ENCODE measurements at regions not wholly inside any gene's neighbourhood (a gene's known extent, or its start where the extent isn't known, plus 50 kb on each side); places are given as distances from the start of the nearest gene placed in this dataset.

- no peaks in the 10 kb centered on the region for H3K27me3 Mint-ChIP-seq (ENCODE audit: low read depth)
- ATAC-seq (replicated peaks in 1 of 2), result no peak
- H3K4me1 Mint-ChIP-seq (ENCODE audit: low read depth), result no peaks in the 10 kb centered on the region
Measured at GRCh38 chr16:7077636-7078035, 255.0 kb upstream of the RBFOX1 start.

GRCh38 chr16:7074715-7075114 is 257.9 kb upstream of the RBFOX1 start:
- Mint-ChIP-seq H3K36me3 (ENCODE audit: insufficient read depth in 2 of 2) (peaks cover 0 to 4% of the 10 kb centered on the region in 2 donors), H3K9me3 (peaks cover 12 to 15% of the 10 kb centered on the region in 2 donors), H3K4me3 (no peak overlapping the region), H3K27me3 (ENCODE audit: low read depth) (no peaks in the 10 kb centered on the region), H3K4me1 (ENCODE audit: low read depth) (no peaks in the 10 kb centered on the region), H3K27ac (no peak overlapping the region)
- ATAC-seq (replicated peaks in 1 of 2) (no peak), DNase-seq (no peak)

More at GRCh38 chr16:7077636-7078035, 255.0 kb upstream of the RBFOX1 start:
- no peak overlapping the region for H3K27ac Mint-ChIP-seq
- no peak overlapping the region for H3K4me3 Mint-ChIP-seq
- H3K9me3 Mint-ChIP-seq, result peaks cover 10 to 16% of the 10 kb centered on the region in 2 donors
- H3K36me3 Mint-ChIP-seq (ENCODE audit: insufficient read depth in 2 of 2), result peaks cover 0 to 5% of the 10 kb centered on the region in 2 donors
- DNase-seq, result no peak

- no peak for ATAC-seq (replicated peaks in 1 of 2)
- H3K27me3 Mint-ChIP-seq (ENCODE audit: low read depth), result no peaks in the 10 kb centered on the region
- H3K4me1 Mint-ChIP-seq (ENCODE audit: low read depth), result no peaks in the 10 kb centered on the region
- peaks cover 6 to 16% of the 10 kb centered on the region in 2 donors for H3K9me3 Mint-ChIP-seq
- no peak overlapping the region for H3K4me3 Mint-ChIP-seq
- H3K36me3 Mint-ChIP-seq (ENCODE audit: insufficient read depth in 2 of 2), result peaks cover 0 to 5% of the 10 kb centered on the region in 2 donors
- DNase-seq, result no peak
- H3K27ac Mint-ChIP-seq, result no peak overlapping the region
Measured at GRCh38 chr16:7057458-7057857, 275.2 kb upstream of the RBFOX1 start.

- no peak overlapping the region for H3K27ac Mint-ChIP-seq
- DNase-seq (no peak), ATAC-seq (replicated peaks in 1 of 2) (no peak)
- H3K9me3 Mint-ChIP-seq, result peaks cover 7 to 10% of the 10 kb centered on the region in 2 donors
- H3K4me3 Mint-ChIP-seq, result no peak overlapping the region
- no peaks in the 10 kb centered on the region for H3K4me1 Mint-ChIP-seq (ENCODE audit: low read depth)
- no peaks in the 10 kb centered on the region for H3K27me3 Mint-ChIP-seq (ENCODE audit: low read depth)
- H3K36me3 Mint-ChIP-seq (ENCODE audit: insufficient read depth in 2 of 2), result no peaks in the 10 kb centered on the region
Measured at GRCh38 chr16:7055443-7055842, 277.2 kb upstream of the RBFOX1 start.

GRCh38 chr16:7051591-7052349 is 280.9 kb upstream of the RBFOX1 start:
- H3K9me3 Mint-ChIP-seq, result peaks cover 10 to 17% of the 10 kb centered on the region in 2 donors
- H3K4me3 Mint-ChIP-seq, result no peak overlapping the region
- DNase-seq, result no peak
- H3K4me1 Mint-ChIP-seq (ENCODE audit: low read depth), result no peaks in the 10 kb centered on the region
- H3K36me3 Mint-ChIP-seq (ENCODE audit: insufficient read depth in 2 of 2), result peaks cover 0 to 5% of the 10 kb centered on the region in 2 donors
- no peaks in the 10 kb centered on the region for H3K27me3 Mint-ChIP-seq (ENCODE audit: low read depth)
- ATAC-seq (replicated peaks in 1 of 2), result no peak
- no peak overlapping the region for H3K27ac Mint-ChIP-seq

- DNase-seq (no peak), ATAC-seq (replicated peaks in 1 of 2) (no peak)
- Mint-ChIP-seq H3K36me3 (ENCODE audit: insufficient read depth in 2 of 2) (peaks cover 0 to 6% of the 10 kb centered on the region in 2 donors), H3K9me3 (peaks cover 6 to 24% of the 10 kb centered on the region in 2 donors), H3K4me3 (no peak overlapping the region), H3K4me1 (ENCODE audit: low read depth) (no peaks in the 10 kb centered on the region), H3K27me3 (ENCODE audit: low read depth) (no peaks in the 10 kb centered on the region), H3K27ac (no peak overlapping the region)
Measured at GRCh38 chr16:7044331-7044730, 288.3 kb upstream of the RBFOX1 start.

- Mint-ChIP-seq H3K4me1 (ENCODE audit: low read depth) (no peaks in the 10 kb centered on the region), H3K4me3 (no peak overlapping the region), H3K36me3 (ENCODE audit: insufficient read depth in 2 of 2) (no peaks in the 10 kb centered on the region), H3K27ac (no peak overlapping the region), H3K27me3 (ENCODE audit: low read depth) (no peaks in the 10 kb centered on the region), H3K9me3 (peaks cover 3 to 9% of the 10 kb centered on the region in 2 donors)
- DNase-seq (no peak), ATAC-seq (replicated peaks in 1 of 2) (no peak)
Measured at GRCh38 chr16:7038475-7038874, 294.2 kb upstream of the RBFOX1 start.

GRCh38 chr16:7037495-7037894 is 295.1 kb upstream of the RBFOX1 start:
- Mint-ChIP-seq H3K27ac (no peak overlapping the region), H3K36me3 (ENCODE audit: insufficient read depth in 2 of 2) (no peaks in the 10 kb centered on the region), H3K4me1 (ENCODE audit: low read depth) (no peaks in the 10 kb centered on the region), H3K4me3 (no peak overlapping the region), H3K27me3 (ENCODE audit: low read depth) (no peaks in the 10 kb centered on the region), H3K9me3 (peaks cover 4 to 5% of the 10 kb centered on the region in 2 donors)
- ATAC-seq (replicated peaks in 1 of 2), result no peak
- no peak for DNase-seq

GRCh38 chr16:7031031-7031430 is 301.6 kb upstream of the RBFOX1 start:
- ATAC-seq (replicated peaks in 1 of 2) (no peak), DNase-seq (no peak)
- H3K9me3 Mint-ChIP-seq, result peaks cover 10 to 16% of the 10 kb centered on the region in 2 donors
- no peaks in the 10 kb centered on the region for H3K4me1 Mint-ChIP-seq (ENCODE audit: low read depth)
- H3K27ac Mint-ChIP-seq, result no peak overlapping the region
- no peaks in the 10 kb centered on the region for H3K27me3 Mint-ChIP-seq (ENCODE audit: low read depth)
- no peak overlapping the region for H3K4me3 Mint-ChIP-seq
- H3K36me3 Mint-ChIP-seq (ENCODE audit: insufficient read depth in 2 of 2), result peaks cover 4 to 9% of the 10 kb centered on the region in 2 donors

GRCh38 chr16:7027401-7027800 is 305.2 kb upstream of the RBFOX1 start:
- no peaks in the 10 kb centered on the region for H3K27me3 Mint-ChIP-seq (ENCODE audit: low read depth)
- ATAC-seq (replicated peaks in 1 of 2) (no peak), DNase-seq (no peak)
- H3K9me3 Mint-ChIP-seq, result peaks cover 10 to 14% of the 10 kb centered on the region in 2 donors
- no peak overlapping the region for H3K4me3 Mint-ChIP-seq
- no peaks in the 10 kb centered on the region for H3K4me1 Mint-ChIP-seq (ENCODE audit: low read depth)
- H3K27ac Mint-ChIP-seq, result no peak overlapping the region
- peaks cover 6 to 12% of the 10 kb centered on the region in 2 donors for H3K36me3 Mint-ChIP-seq (ENCODE audit: insufficient read depth in 2 of 2)

GRCh38 chr16:7026639-7027038 is 306.0 kb upstream of the RBFOX1 start:
- ATAC-seq (replicated peaks in 1 of 2) (no peak), DNase-seq (no peak)
- no peak overlapping the region for H3K27ac Mint-ChIP-seq
- H3K9me3 Mint-ChIP-seq, result peaks cover 10 to 11% of the 10 kb centered on the region in 2 donors
- no peak overlapping the region for H3K4me3 Mint-ChIP-seq
- no peaks in the 10 kb centered on the region for H3K27me3 Mint-ChIP-seq (ENCODE audit: low read depth)
- peaks cover 6 to 12% of the 10 kb centered on the region in 2 donors for H3K36me3 Mint-ChIP-seq (ENCODE audit: insufficient read depth in 2 of 2)
- H3K4me1 Mint-ChIP-seq (ENCODE audit: low read depth), result no peaks in the 10 kb centered on the region

GRCh38 chr16:7025616-7026190 is 306.9 kb upstream of the RBFOX1 start:
- Mint-ChIP-seq H3K27me3 (ENCODE audit: low read depth) (no peaks in the 10 kb centered on the region), H3K9me3 (peaks cover 9 to 10% of the 10 kb centered on the region in 2 donors), H3K36me3 (ENCODE audit: insufficient read depth in 2 of 2) (peaks cover 4 to 6% of the 10 kb centered on the region in 2 donors), H3K4me1 (ENCODE audit: low read depth) (no peaks in the 10 kb centered on the region), H3K4me3 (no peak overlapping the region), H3K27ac (no peak overlapping the region)
- DNase-seq, result peak; percentile 27 to 34
- no peak for ATAC-seq (replicated peaks in 1 of 2)

GRCh38 chr16:7021653-7022275 is 310.9 kb upstream of the RBFOX1 start:
- ATAC-seq (replicated peaks in 1 of 2), result no peak
- no peak for DNase-seq
- H3K27ac Mint-ChIP-seq, result no peak overlapping the region
- H3K4me3 Mint-ChIP-seq, result no peak overlapping the region
- no peaks in the 10 kb centered on the region for H3K27me3 Mint-ChIP-seq (ENCODE audit: low read depth)
- H3K9me3 Mint-ChIP-seq, result peaks cover 7 to 14% of the 10 kb centered on the region in 2 donors
- no peaks in the 10 kb centered on the region for H3K4me1 Mint-ChIP-seq (ENCODE audit: low read depth)
- peaks cover 2 to 5% of the 10 kb centered on the region in 2 donors for H3K36me3 Mint-ChIP-seq (ENCODE audit: insufficient read depth in 2 of 2)
